22Rv1 (cell line): ENCODE measurements at regions not wholly inside any gene's neighbourhood (a gene's known extent, or its start where the extent isn't known, plus 50 kb on each side); places are given as distances from the start of the nearest gene placed in this dataset.

ENCODE experiments used
- H3K27ac ChIP-seq: fragments of 450-650 bp; 2 replicates; pipeline ENCODE4 v1.5.1; 2017
- ZFX ChIP-seq: fragments of 450-650 bp; IDR thresholded peaks from 2 replicates; pipeline ENCODE4 v1.6.1; 2017; ENCODE audit warnings: antibody characterized with exemption, borderline replicate concordance
- TF ChIP-seq, protein P1 (sequence below): fragments of 450-650 bp; IDR thresholded peaks from 2 replicates; pipeline ENCODE4 v1.5.1; 2017; ENCODE audit warnings: mild to moderate bottlenecking

DNA sequence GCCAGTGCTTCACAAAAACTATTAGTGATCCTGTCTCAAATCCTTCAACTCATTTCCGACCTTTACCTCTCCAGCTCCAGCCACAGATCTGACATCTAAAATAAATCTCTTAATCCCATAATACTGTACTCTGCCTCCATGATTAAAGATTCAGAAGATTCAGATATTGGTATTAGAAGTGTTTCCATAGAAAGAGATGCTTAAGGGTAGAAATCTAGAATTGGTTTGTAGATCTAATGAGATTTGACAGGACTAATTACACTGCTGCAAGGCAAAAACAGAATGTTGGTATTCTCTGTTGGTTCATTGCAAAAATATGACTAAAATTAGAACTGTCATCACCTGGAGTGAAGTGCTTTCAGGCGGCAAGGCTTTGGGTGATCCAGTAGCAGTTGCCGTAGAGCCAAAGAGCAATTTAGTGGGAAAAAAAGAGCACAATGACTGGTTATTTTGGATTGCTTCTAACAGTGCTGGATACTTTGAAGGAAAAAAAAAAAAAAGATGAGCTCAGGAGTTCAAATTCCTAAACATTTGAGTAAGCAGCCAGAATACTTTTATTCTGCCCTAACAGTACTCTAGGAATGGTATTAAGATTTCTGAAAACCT is 940.1 kb upstream of the SORCS1 start:
- no peak for TF ChIP-seq ZFX
- TF ChIP-seq, protein P1, sequence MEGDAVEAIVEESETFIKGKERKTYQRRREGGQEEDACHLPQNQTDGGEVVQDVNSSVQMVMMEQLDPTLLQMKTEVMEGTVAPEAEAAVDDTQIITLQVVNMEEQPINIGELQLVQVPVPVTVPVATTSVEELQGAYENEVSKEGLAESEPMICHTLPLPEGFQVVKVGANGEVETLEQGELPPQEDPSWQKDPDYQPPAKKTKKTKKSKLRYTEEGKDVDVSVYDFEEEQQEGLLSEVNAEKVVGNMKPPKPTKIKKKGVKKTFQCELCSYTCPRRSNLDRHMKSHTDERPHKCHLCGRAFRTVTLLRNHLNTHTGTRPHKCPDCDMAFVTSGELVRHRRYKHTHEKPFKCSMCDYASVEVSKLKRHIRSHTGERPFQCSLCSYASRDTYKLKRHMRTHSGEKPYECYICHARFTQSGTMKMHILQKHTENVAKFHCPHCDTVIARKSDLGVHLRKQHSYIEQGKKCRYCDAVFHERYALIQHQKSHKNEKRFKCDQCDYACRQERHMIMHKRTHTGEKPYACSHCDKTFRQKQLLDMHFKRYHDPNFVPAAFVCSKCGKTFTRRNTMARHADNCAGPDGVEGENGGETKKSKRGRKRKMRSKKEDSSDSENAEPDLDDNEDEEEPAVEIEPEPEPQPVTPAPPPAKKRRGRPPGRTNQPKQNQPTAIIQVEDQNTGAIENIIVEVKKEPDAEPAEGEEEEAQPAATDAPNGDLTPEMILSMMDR = no peak
- H3K27ac ChIP-seq = no peak overlapping the region

GRCh38 chr10:108097258-108097657 is 932.8 kb upstream of the SORCS1 start:
- no peak overlapping the region for H3K27ac ChIP-seq
- no peak for TF ChIP-seq ZFX
- TF ChIP-seq, protein P1 = no peak

DNA sequence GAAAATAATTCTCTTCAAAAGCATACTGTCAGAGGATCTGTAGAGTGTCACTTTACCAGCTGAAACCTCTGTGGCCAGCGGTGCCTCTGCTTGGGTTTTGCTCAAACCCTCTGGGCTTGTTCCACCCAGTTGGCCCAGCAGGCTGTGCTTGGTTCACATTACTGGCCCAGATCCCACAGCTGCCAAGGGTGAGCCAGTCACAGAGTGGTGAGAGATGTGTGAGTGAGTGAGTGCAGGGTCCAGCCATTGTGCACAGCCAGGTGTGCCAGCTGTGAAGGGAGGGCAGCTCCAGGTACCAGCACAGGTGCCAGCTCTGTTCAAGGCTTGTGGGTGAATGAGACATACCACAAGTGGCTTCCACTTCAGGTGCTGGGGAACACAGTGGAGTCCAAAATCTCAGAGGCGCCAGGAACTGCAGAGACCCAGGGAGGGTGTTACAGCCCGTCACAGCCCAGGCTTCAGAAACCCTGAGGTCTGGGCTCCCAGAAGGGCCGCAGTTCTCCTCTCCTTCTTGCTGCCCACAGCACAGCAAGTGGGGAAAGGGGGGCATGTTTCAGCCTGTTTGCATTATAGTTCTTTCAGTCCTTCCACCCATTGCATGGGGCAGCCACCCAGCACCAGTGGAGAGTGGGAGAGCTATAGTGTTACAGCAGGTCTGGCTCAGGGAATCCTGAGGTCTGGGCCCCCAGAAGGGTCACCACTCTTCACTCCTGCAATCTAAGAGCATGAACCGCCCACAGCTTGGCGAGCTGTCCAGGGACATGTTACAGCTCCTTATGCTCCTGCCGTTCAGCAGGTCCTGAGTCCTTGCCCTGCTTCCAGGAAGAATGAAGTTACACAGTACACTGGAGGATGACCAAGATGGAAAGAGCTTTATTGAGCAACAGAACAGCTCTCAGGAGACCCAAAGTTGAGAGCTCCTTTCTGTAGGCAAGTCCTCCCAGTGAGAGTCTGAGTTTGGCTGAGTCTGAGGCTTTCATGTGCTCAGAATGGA is 931.7 kb upstream of the SORCS1 start:
- TF ChIP-seq, protein P1 = no peak
- no peak for TF ChIP-seq ZFX
- no peak overlapping the region for H3K27ac ChIP-seq

GRCh38 chr10:108090476-108091215 is 926.1 kb upstream of the SORCS1 start:
- TF ChIP-seq, protein P1 = no peak
- no peak overlapping the region for H3K27ac ChIP-seq

DNA sequence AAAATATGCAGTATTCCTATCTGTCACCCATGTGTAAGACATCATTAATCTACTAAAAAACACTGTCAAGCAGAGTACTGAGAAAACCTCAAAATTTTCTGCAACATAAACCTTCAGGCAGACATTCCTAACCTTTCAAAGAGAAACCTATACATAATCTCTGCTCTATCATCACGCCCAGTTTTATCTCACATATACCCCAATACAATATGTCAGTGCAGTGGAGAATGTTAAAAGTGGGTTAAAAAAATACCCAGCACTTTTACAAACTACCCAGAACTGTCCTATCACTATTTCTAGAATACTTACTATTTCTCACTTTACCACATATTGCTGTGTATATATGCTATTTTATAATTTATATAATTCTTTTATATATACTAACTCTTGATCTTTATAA is 922.0 kb upstream of the SORCS1 start:
- TF ChIP-seq ZFX = no peak
- TF ChIP-seq, protein P1 = no peak

DNA sequence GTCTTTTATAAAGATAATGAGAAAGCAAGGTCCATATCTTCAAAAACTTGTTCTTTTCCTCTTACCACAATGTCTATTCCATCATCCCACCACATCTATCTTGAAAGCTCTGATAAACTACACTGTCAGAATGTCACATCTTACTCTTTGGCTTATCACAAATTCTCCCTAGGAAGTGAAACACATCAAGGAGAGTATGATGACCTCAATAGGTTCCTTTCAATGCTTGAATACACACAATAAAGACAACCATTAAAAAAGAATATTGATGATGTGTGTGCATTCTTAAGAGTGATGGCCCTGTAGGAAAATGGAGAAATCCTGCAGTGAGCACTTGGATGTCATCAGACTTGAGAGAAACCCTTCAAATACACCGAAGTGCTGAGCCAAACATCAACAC is 918.1 kb upstream of the SORCS1 start:
- TF ChIP-seq, protein P1 = no peak
- TF ChIP-seq ZFX = no peak
- no peak overlapping the region for H3K27ac ChIP-seq

More for the DNA sequence above, 922.0 kb upstream of the SORCS1 start:
- H3K27ac ChIP-seq = no peak overlapping the region
